ENCODE measurements at regions not wholly inside any gene's neighbourhood (a gene's known extent, or its start where the extent isn't known, plus 50 kb on each side); places are given as distances from the start of the nearest gene placed in this dataset.

DNA sequence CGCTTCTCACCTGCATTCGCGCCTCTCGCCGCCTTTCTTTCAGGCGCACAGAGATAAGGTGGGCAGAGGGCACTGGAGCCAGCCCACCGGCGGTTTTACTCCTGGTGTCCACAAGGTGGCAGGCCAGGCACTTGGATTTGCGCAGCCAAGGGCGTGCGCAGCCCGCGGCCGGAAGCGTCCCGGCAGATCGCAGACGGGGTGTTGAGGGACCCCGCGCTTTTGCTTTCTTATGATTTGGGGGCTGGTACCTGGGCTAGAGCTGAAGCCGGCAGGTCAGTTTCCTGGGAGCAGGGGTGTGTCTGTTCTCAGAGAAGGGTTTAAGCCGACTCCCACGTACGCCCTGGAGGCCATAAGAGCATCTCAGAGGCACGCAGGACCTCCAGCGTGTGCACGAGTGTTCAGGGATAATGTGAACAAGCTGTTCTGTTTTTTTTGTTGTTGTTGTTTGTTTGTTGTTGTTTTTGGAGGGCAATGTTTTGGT, 305.6 kb upstream of the CXCR4 start (continued):
- TF ChIP-seq PAX8 (IDR thresholded peaks at IDR 0.05) (no peak), BMI1 (IDR thresholded peaks at IDR 0.05; ENCODE audit: borderline replicate concordance) (no peak), PAX5 (IDR thresholded peaks at IDR 0.05; ENCODE audit: borderline replicate concordance, low read depth, low read length) (no peak), LARP7 (IDR thresholded peaks at IDR 0.05) (peak; percentile 51; the same call in 1 of the 2 replicates), BACH1 (IDR thresholded peaks at IDR 0.05; ENCODE audit: borderline replicate concordance) (no peak), NFYB (IDR thresholded peaks at IDR 0.05; ENCODE audit: insufficient read depth, low read depth, low read length) (no peak), CEBPB (IDR thresholded peaks at IDR 0.05; ENCODE audit: borderline replicate concordance in 1 of 2, low read depth in 2 of 2, low read length in 2 of 2) (no peak), IRF4 (IDR thresholded peaks at IDR 0.05; ENCODE audit: low read depth, low read length) (no peak), SIX5 (IDR thresholded peaks at IDR 0.05; ENCODE audit: low read depth, low read length, severe bottlenecking) (no peak), ZNF217 (IDR thresholded peaks at IDR 0.05) (no peak), ZBED1 (IDR thresholded peaks at IDR 0.05; ENCODE audit: borderline replicate concordance) (no peak), BRCA1 (IDR thresholded peaks at IDR 0.05; ENCODE audit: low read depth, low read length) (no peak), CBFB (IDR thresholded peaks at IDR 0.05; ENCODE audit: low read depth) (0 out of 2 replicates have a peak, but pooled peaks have one; percentile 34), HDGF (IDR thresholded peaks at IDR 0.05) (no peak), KDM1A (IDR thresholded peaks at IDR 0.05; ENCODE audit: borderline replicate concordance) (no peak), GABPA (IDR thresholded peaks at IDR 0.05; ENCODE audit: low read depth) (no peak), MEF2B (IDR thresholded peaks at IDR 0.05; ENCODE audit: partially characterized antibody, poor library complexity, severe bottlenecking) (peak; percentile 26), JUND (IDR thresholded peaks at IDR 0.05; ENCODE audit: low read depth, low read length) (no peak)
- TF ChIP-seq, protein P1, sequence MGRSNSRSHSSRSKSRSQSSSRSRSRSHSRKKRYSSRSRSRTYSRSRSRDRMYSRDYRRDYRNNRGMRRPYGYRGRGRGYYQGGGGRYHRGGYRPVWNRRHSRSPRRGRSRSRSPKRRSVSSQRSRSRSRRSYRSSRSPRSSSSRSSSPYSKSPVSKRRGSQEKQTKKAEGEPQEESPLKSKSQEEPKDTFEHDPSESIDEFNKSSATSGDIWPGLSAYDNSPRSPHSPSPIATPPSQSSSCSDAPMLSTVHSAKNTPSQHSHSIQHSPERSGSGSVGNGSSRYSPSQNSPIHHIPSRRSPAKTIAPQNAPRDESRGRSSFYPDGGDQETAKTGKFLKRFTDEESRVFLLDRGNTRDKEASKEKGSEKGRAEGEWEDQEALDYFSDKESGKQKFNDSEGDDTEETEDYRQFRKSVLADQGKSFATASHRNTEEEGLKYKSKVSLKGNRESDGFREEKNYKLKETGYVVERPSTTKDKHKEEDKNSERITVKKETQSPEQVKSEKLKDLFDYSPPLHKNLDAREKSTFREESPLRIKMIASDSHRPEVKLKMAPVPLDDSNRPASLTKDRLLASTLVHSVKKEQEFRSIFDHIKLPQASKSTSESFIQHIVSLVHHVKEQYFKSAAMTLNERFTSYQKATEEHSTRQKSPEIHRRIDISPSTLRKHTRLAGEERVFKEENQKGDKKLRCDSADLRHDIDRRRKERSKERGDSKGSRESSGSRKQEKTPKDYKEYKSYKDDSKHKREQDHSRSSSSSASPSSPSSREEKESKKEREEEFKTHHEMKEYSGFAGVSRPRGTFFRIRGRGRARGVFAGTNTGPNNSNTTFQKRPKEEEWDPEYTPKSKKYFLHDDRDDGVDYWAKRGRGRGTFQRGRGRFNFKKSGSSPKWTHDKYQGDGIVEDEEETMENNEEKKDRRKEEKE (IDR thresholded peaks at IDR 0.05) = no peak
- TF ChIP-seq, protein P2, sequence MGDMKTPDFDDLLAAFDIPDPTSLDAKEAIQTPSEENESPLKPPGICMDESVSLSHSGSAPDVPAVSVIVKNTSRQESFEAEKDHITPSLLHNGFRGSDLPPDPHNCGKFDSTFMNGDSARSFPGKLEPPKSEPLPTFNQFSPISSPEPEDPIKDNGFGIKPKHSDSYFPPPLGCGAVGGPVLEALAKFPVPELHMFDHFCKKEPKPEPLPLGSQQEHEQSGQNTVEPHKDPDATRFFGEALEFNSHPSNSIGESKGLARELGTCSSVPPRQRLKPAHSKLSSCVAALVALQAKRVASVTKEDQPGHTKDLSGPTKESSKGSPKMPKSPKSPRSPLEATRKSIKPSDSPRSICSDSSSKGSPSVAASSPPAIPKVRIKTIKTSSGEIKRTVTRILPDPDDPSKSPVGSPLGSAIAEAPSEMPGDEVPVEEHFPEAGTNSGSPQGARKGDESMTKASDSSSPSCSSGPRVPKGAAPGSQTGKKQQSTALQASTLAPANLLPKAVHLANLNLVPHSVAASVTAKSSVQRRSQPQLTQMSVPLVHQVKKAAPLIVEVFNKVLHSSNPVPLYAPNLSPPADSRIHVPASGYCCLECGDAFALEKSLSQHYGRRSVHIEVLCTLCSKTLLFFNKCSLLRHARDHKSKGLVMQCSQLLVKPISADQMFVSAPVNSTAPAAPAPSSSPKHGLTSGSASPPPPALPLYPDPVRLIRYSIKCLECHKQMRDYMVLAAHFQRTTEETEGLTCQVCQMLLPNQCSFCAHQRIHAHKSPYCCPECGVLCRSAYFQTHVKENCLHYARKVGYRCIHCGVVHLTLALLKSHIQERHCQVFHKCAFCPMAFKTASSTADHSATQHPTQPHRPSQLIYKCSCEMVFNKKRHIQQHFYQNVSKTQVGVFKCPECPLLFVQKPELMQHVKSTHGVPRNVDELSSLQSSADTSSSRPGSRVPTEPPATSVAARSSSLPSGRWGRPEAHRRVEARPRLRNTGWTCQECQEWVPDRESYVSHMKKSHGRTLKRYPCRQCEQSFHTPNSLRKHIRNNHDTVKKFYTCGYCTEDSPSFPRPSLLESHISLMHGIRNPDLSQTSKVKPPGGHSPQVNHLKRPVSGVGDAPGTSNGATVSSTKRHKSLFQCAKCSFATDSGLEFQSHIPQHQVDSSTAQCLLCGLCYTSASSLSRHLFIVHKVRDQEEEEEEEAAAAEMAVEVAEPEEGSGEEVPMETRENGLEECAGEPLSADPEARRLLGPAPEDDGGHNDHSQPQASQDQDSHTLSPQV (IDR thresholded peaks at IDR 0.05) = no peak; the same call in 1 of the 2 replicates
- TF ChIP-seq, protein P3, sequence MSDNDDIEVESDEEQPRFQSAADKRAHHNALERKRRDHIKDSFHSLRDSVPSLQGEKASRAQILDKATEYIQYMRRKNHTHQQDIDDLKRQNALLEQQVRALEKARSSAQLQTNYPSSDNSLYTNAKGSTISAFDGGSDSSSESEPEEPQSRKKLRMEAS (IDR thresholded peaks at IDR 0.05; ENCODE audit: low read depth, low read length) = no peak
- TF ChIP-seq, protein P4, sequence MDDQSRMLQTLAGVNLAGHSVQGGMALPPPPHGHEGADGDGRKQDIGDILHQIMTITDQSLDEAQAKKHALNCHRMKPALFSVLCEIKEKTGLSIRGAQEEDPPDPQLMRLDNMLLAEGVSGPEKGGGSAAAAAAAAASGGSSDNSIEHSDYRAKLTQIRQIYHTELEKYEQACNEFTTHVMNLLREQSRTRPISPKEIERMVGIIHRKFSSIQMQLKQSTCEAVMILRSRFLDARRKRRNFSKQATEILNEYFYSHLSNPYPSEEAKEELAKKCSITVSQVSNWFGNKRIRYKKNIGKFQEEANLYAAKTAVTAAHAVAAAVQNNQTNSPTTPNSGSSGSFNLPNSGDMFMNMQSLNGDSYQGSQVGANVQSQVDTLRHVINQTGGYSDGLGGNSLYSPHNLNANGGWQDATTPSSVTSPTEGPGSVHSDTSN (IDR thresholded peaks at IDR 0.05; ENCODE audit: insufficient replicate concordance, low read depth, low read length) = no peak
- TF ChIP-seq, protein P5, sequence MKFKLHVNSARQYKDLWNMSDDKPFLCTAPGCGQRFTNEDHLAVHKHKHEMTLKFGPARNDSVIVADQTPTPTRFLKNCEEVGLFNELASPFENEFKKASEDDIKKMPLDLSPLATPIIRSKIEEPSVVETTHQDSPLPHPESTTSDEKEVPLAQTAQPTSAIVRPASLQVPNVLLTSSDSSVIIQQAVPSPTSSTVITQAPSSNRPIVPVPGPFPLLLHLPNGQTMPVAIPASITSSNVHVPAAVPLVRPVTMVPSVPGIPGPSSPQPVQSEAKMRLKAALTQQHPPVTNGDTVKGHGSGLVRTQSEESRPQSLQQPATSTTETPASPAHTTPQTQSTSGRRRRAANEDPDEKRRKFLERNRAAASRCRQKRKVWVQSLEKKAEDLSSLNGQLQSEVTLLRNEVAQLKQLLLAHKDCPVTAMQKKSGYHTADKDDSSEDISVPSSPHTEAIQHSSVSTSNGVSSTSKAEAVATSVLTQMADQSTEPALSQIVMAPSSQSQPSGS (IDR thresholded peaks at IDR 0.05; ENCODE audit: low read length) = no peak

All from GM12878 (cell line).